HEK293 (cell line): ENCODE measurements at regions not wholly inside any gene's neighbourhood (a gene's known extent, or its start where the extent isn't known, plus 50 kb on each side); places are given as distances from the start of the nearest gene placed in this dataset.

Experiments used
- CTCF ChIA-PET: fragments of 350-600 bp; formaldehyde crosslinking; extraction: SDS; loops from one replicate; lab custom pipeline; 2021; ENCODE audit warnings: antibody characterized with exemption; lab: Yijun Ruan, JAX
- POLR2A ChIA-PET: fragments of 300-600 bp; formaldehyde crosslinking; extraction: SDS; loops from one replicate; lab custom pipeline; 2020; ENCODE audit warnings: antibody characterized with exemption, inconsistent platforms; lab: Yijun Ruan, JAX
- H3K27ac ChIP-seq: fragments of 200-500 bp; sonication (Bioruptor generic); 2 replicates; pipeline ENCODE4 v1.5.1; 2014; ENCODE audit warnings: low read depth, low read length, control low read depth, inconsistent platforms; ENCODE audit errors: extremely low read depth
- H3K36me3 ChIP-seq, 2 experiments: fragments of 200-500 bp in 1 of 2; sonication (Bioruptor generic) in 1 of 2; 1 replicate in 1 of 2; 2 replicates in 1 of 2; pipeline ENCODE4 v1.5.1; 2014 to 2017; ENCODE audit warnings: inconsistent platforms in 2 of 2, low read length in 2 of 2; ENCODE audit not compliant: control insufficient read depth in 2 of 2, insufficient read depth in 1 of 2
- H3K4me1 ChIP-seq: fragments of 200-500 bp; sonication (Bioruptor generic); 2 replicates; pipeline ENCODE4 v1.5.1; 2014; ENCODE audit warnings: mild to moderate bottlenecking, low read length, inconsistent platforms; ENCODE audit not compliant: control insufficient read depth, insufficient read depth
- H3K4me3 ChIP-seq: 2 replicates; pipeline ENCODE4 v1.5.1; 2011; ENCODE audit warnings: low read depth, mild to moderate bottlenecking, control low read depth, low read length, moderate library complexity
- H3K9me3 ChIP-seq: fragments of 200-500 bp; sonication (Bioruptor generic); 2 replicates; pipeline ENCODE4 v1.5.1; 2014; ENCODE audit warnings: low read depth, low read length, inconsistent platforms; ENCODE audit not compliant: control insufficient read depth, insufficient read depth
- AEBP2 ChIP-seq: fragments of 450-650 bp; formaldehyde crosslinking; IDR thresholded peaks from 2 replicates; pipeline ENCODE4 v1.5.1; 2016; ENCODE audit warnings: missing biosample characterization, missing genetic modification characterization, borderline replicate concordance
- BCL11A ChIP-seq: fragments of 450-650 bp; formaldehyde crosslinking; IDR thresholded peaks from 2 replicates; pipeline ENCODE4 v1.5.1; 2016; ENCODE audit warnings: low read depth, missing biosample characterization, missing genetic modification characterization
- HOXA7 ChIP-seq: sonication (generic); formaldehyde crosslinking; IDR thresholded peaks from 2 replicates; pipeline ENCODE4 v1.8.1; 2022; ENCODE audit warnings: missing genetic modification reagents, borderline replicate concordance
- INSM2 ChIP-seq: fragments of 450-650 bp; formaldehyde crosslinking; IDR thresholded peaks from 2 replicates; pipeline ENCODE4 v1.5.1; 2016; ENCODE audit warnings: missing biosample characterization, missing genetic modification characterization
- KLF17 ChIP-seq: fragments of 450-650 bp; formaldehyde crosslinking; IDR thresholded peaks from 2 replicates; pipeline ENCODE4 v1.5.1; 2016; ENCODE audit warnings: missing biosample characterization, missing genetic modification characterization
- MEIS1 ChIP-seq: sonication (generic); formaldehyde crosslinking; IDR thresholded peaks from 2 replicates; pipeline ENCODE4 v1.8.1; 2022; ENCODE audit warnings: missing genetic modification reagents, mild to moderate bottlenecking, borderline replicate concordance
- OVOL3 ChIP-seq: fragments of 450-650 bp; formaldehyde crosslinking; IDR thresholded peaks from 2 replicates; pipeline ENCODE4 v1.5.1; 2016; ENCODE audit warnings: missing biosample characterization, missing genetic modification characterization
- REST ChIP-seq: fragments of 450-650 bp; formaldehyde crosslinking; IDR thresholded peaks from 2 replicates; pipeline ENCODE4 v1.5.1; 2016; ENCODE audit warnings: missing biosample characterization, missing genetic modification characterization
- WT1 ChIP-seq: fragments of 450-650 bp; formaldehyde crosslinking; IDR thresholded peaks from 2 replicates; pipeline ENCODE4 v1.5.1; 2016; ENCODE audit warnings: missing biosample characterization, missing genetic modification characterization
- YY1 ChIP-seq: fragments of 450-650 bp; formaldehyde crosslinking; IDR thresholded peaks from 2 replicates; pipeline ENCODE4 v1.5.1; 2018; ENCODE audit warnings: missing biosample characterization, missing genetic modification characterization
- ZBTB49 ChIP-seq: fragments of 450-650 bp; formaldehyde crosslinking; IDR thresholded peaks from 2 replicates; pipeline ENCODE4 v1.5.1; 2016; ENCODE audit warnings: missing biosample characterization, missing genetic modification characterization, low read depth
- ZNF114 ChIP-seq: fragments of 450-650 bp; formaldehyde crosslinking; IDR thresholded peaks from 2 replicates; pipeline ENCODE4 v1.5.0; 2017; ENCODE audit warnings: missing biosample characterization, missing genetic modification characterization
- ZNF239 ChIP-seq: fragments of 450-650 bp; formaldehyde crosslinking; IDR thresholded peaks from 2 replicates; pipeline ENCODE4 v1.5.1; 2016; ENCODE audit warnings: missing biosample characterization, missing genetic modification characterization
- ZNF335 ChIP-seq: fragments of 450-650 bp; formaldehyde crosslinking; conservative IDR thresholded peaks from 2 replicates; pipeline ENCODE4 v1.5.1; 2016; ENCODE audit warnings: missing biosample characterization, missing genetic modification characterization
- ZNF560 ChIP-seq: fragments of 450-650 bp; formaldehyde crosslinking; IDR thresholded peaks from 2 replicates; pipeline ENCODE4 v1.5.1; 2017; ENCODE audit warnings: missing biosample characterization, missing genetic modification characterization, borderline replicate concordance
- ZNF707 ChIP-seq: fragments of 450-650 bp; formaldehyde crosslinking; IDR thresholded peaks from 2 replicates; pipeline ENCODE4 v1.5.1; 2016; ENCODE audit warnings: missing biosample characterization, missing genetic modification characterization
- ZNF830 ChIP-seq: fragments of 450-650 bp; IDR thresholded peaks from 2 replicates; pipeline ENCODE4 v1.5.0; 2018; ENCODE audit warnings: missing biosample characterization, missing genetic modification characterization, low read depth, mild to moderate bottlenecking, moderate library complexity

- TF ChIP-seq AEBP2 (tag by site-specific recombination) (no peak), HOXA7 (CRISPR knock-in tag) (no peak), OVOL3 (no peak), ZNF560 (tag by site-specific recombination) (no peak), REST (tag by site-specific recombination) (no peak), MEIS1 (CRISPR knock-in tag) (no peak), BCL11A (tag by site-specific recombination) (no peak), ZNF707 (tag by site-specific recombination) (no peak), WT1 (tag by site-specific recombination) (no peak), ZNF239 (tag by site-specific recombination) (no peak), ZNF114 (no peak)
Observed at GRCh38 chr2:216781709-216782108, 78.2 kb downstream of the TNP1 start (continued).

GRCh38 chr2:216780843-216781242 is 79.0 kb downstream of the TNP1 start:
- no peaks in the 10 kb centered on the region for H3K36me3 ChIP-seq
- H3K9me3 ChIP-seq = no peaks in the 10 kb centered on the region
- TF ChIP-seq ZNF335 (tag by site-specific recombination) (no peak), KLF17 (tag by site-specific recombination) (no peak), INSM2 (no peak), ZBTB49 (tag by site-specific recombination) (no peak), ZNF830 (tag by site-specific recombination) (no peak), YY1 (tag by site-specific recombination) (no peak)
- ChIA-PET POLR2A (interaction anchor here (1.4 kb wide), 1 partner anchor 8 kb away, joined by 4 read pairs; no protein-coding TSS in a partner anchor), CTCF (interaction anchor here (0.7 to 1.2 kb wide), 3 partner anchors 59 to 399 kb away, joined by 3 to 5 read pairs (median 4); no protein-coding TSS in a partner anchor)
- peaks cover 17% of the 10 kb centered on the region for H3K4me1 ChIP-seq
- no peak overlapping the region for H3K27ac ChIP-seq
- no peak overlapping the region for H3K4me3 ChIP-seq
